SK-N-SH (cell line): ENCODE measurements at regions not wholly inside any gene's neighbourhood (a gene's known extent, or its start where the extent isn't known, plus 50 kb on each side); places are given as distances from the start of the nearest gene placed in this dataset.

Experiments used
- CTCF ChIA-PET: fragments of 300-600, 350-600 bp; formaldehyde crosslinking; extraction: SDS; loops from one replicate; lab custom pipeline; 2021; lab: Yijun Ruan, JAX
- POLR2A ChIA-PET: fragments of 350-600 bp; sonication (Branson Sonifier 250); formaldehyde crosslinking; extraction: SDS; loops from one replicate; lab custom pipeline; 2020; ENCODE audit warnings: antibody characterized with exemption, inconsistent platforms; lab: Yijun Ruan, JAX
- DNase-seq: peaks from one replicate; pipeline ENCODE4 v3.0.0; 2012
- H2AFZ ChIP-seq: fragments of 200-600 bp; sonication (generic); 2 replicates; pipeline ENCODE4 v1.8.1; 2016; ENCODE audit warnings: antibody characterized with exemption, mild to moderate bottlenecking, low read depth
- H3F3A ChIP-seq: fragments of 200-600 bp; sonication (generic); replicated peaks from 2 replicates; pipeline ENCODE3; 2016; ENCODE audit warnings: antibody characterized with exemption, mild to moderate bottlenecking; ENCODE audit not compliant: insufficient read depth
- H3K27ac ChIP-seq, 2 experiments: fragments of 200-500 bp in 1 of 2; fragments of 200-600 bp in 1 of 2; sonication (Bioruptor generic) in 1 of 2; sonication (generic), shearing (Covaris generic) in 1 of 2; 2 replicates each; pipeline versions ENCODE4 v1.5.1 to v1.6.1; 2014 to 2016; ENCODE audit warnings: low read depth in 2 of 2, inconsistent platforms in 1 of 2, low read length in 1 of 2, mild to moderate bottlenecking in 1 of 2, mixed read lengths in 1 of 2
- H3K27me3 ChIP-seq: fragments of 200-600 bp; sonication (generic), shearing (Covaris generic); 2 replicates; pipeline ENCODE4 v1.6.1; 2016; ENCODE audit warnings: mixed run types; ENCODE audit not compliant: insufficient read depth
- H3K36me3 ChIP-seq, 2 experiments: fragments of 200-500 bp in 1 of 2; fragments of 200-600 bp in 1 of 2; sonication (Bioruptor generic) in 1 of 2; sonication (generic) in 1 of 2; replicated peaks in 1 of 2; 2 replicates each; pipeline versions ENCODE3 to v1.5.1; 2014 to 2016; ENCODE audit warnings: low read length in 1 of 2, mild to moderate bottlenecking in 1 of 2; ENCODE audit not compliant: insufficient read depth in 2 of 2, control insufficient read depth in 1 of 2
- H3K4me1 ChIP-seq, 2 experiments: fragments of 200-500 bp in 1 of 2; fragments of 200-600 bp in 1 of 2; sonication (Bioruptor generic) in 1 of 2; sonication (generic), shearing (Covaris generic) in 1 of 2; 2 replicates each; pipeline versions ENCODE4 v1.5.1 to v1.6.1; 2014 to 2016; ENCODE audit warnings: low read depth in 1 of 2, low read length in 1 of 2, mixed run types in 1 of 2; ENCODE audit not compliant: insufficient read depth in 2 of 2, control insufficient read depth in 1 of 2
- H3K4me2 ChIP-seq: fragments of 200-600 bp; sonication (generic), shearing (Covaris generic); 2 replicates; pipeline ENCODE4 v1.6.1; 2017; ENCODE audit warnings: mixed run types
- H3K4me3 ChIP-seq, 2 experiments: fragments of 200-500 bp in 1 of 2; fragments of 200-600 bp in 1 of 2; sonication (Bioruptor generic) in 1 of 2; sonication (generic), shearing (Covaris generic) in 1 of 2; 2 replicates each; pipeline versions ENCODE4 v1.5.1 to v1.8.1; 2014 to 2016; ENCODE audit warnings: low read depth in 2 of 2, inconsistent platforms in 1 of 2, low read length in 1 of 2, mild to moderate bottlenecking in 1 of 2, mixed read lengths in 1 of 2, moderate library complexity in 1 of 2
- H3K79me2 ChIP-seq: fragments of 200-600 bp; sonication (generic); 2 replicates; pipeline ENCODE4 v1.8.1; 2017; ENCODE audit warnings: mild to moderate bottlenecking; ENCODE audit not compliant: insufficient read depth
- H3K9ac ChIP-seq: fragments of 200-600 bp; sonication (generic); 2 replicates; pipeline ENCODE4 v1.6.1; 2017; ENCODE audit warnings: mixed run types
- H3K9me2 ChIP-seq: fragments of 200-600 bp; sonication (generic); 2 replicates; pipeline ENCODE4 v1.6.1; 2017; ENCODE audit warnings: mixed run types
- H3K9me3 ChIP-seq: fragments of 200-600 bp; sonication (generic); 2 replicates; pipeline ENCODE4 v1.6.1; 2017; ENCODE audit warnings: mixed run types, mild to moderate bottlenecking, moderate library complexity
- H4K20me1 ChIP-seq: fragments of 200-600 bp; sonication (generic); 2 replicates; pipeline ENCODE4 v1.6.1; 2017; ENCODE audit warnings: mild to moderate bottlenecking, mixed run types; ENCODE audit not compliant: insufficient read depth
- CHD2 ChIP-seq: fragments of 150-350 bp; IDR thresholded peaks from 2 replicates; pipeline ENCODE4 v1.6.1; 2018; ENCODE audit warnings: low read length; ENCODE audit not compliant: partially characterized antibody
- CTCF ChIP-seq: fragments of 200-600 bp; sonication (generic); IDR thresholded peaks from 2 replicates; pipeline ENCODE4 v1.6.1; 2017; ENCODE audit warnings: antibody characterized with exemption, mild to moderate bottlenecking, moderate library complexity
- EP300 ChIP-seq, 2 experiments: IDR thresholded peaks; 2 replicates each; pipeline versions ENCODE4 v1.4.0 to v1.6.1; 2012; ENCODE audit warnings: borderline replicate concordance in 1 of 2, low read depth in 1 of 2, low read length in 1 of 2
- FOSL2 ChIP-seq: IDR thresholded peaks from 2 replicates; pipeline ENCODE4 v1.4.0; 2012; ENCODE audit warnings: low read depth, mild to moderate bottlenecking, moderate library complexity, borderline replicate concordance
- FOXM1 ChIP-seq: IDR thresholded peaks from 2 replicates; pipeline ENCODE4 v1.4.0; 2012; ENCODE audit warnings: low read depth, mild to moderate bottlenecking
- IRF3 ChIP-seq: fragments of 150-350 bp; IDR thresholded peaks from 2 replicates; pipeline ENCODE4 v1.6.1; 2016; ENCODE audit warnings: mild to moderate bottlenecking, low read depth, low read length
- NFIC ChIP-seq: IDR thresholded peaks from 2 replicates; pipeline ENCODE4 v1.4.0; 2012; ENCODE audit warnings: borderline replicate concordance
- NRF1 ChIP-seq: IDR thresholded peaks from 2 replicates; pipeline ENCODE4 v1.6.1; 2012; ENCODE audit warnings: low read depth, mild to moderate bottlenecking, low read length
- PBX3 ChIP-seq: IDR thresholded peaks from 2 replicates; pipeline ENCODE4; 2012
- POLR2AphosphoS5 ChIP-seq: IDR thresholded peaks from 2 replicates; pipeline ENCODE4 v1.6.1; 2012; ENCODE audit warnings: low read depth, low read length
- RAD21 ChIP-seq: IDR thresholded peaks from 2 replicates; pipeline ENCODE4 v1.6.1; 2012; ENCODE audit warnings: mild to moderate bottlenecking, low read length
- SIN3A ChIP-seq: IDR thresholded peaks from 2 replicates; pipeline ENCODE4 v1.6.1; 2012; ENCODE audit warnings: low read depth, mild to moderate bottlenecking, low read length, moderate library complexity, borderline replicate concordance
- USF1 ChIP-seq: IDR thresholded peaks from 2 replicates; pipeline ENCODE4 v1.4.0; 2012; ENCODE audit warnings: low read depth, borderline replicate concordance
- USF2 ChIP-seq: fragments of 150-350 bp; IDR thresholded peaks from 2 replicates; pipeline ENCODE4 v1.6.1; 2017; ENCODE audit warnings: antibody characterized with exemption, low read length, low read depth, borderline replicate concordance
- WGBS: methylation state at CpG from one replicate; pipeline ENCODE4 v1.1.6; 2017; ENCODE audit warnings: low lambda C conversion rate; 5-methylcytosine and 5-hydroxymethylcytosine counted together

- H3K9me2 ChIP-seq = no peaks in the 10 kb centered on the region
- H3K4me3 ChIP-seq = no peak overlapping the region
- H3K79me2 ChIP-seq = no peaks in the 10 kb centered on the region
- no peaks in the 10 kb centered on the region for H3F3A ChIP-seq
- H3K9ac ChIP-seq = no peak overlapping the region
- H2AFZ ChIP-seq = no peak overlapping the region
- WGBS = 71% methylated on average over 3 of the region's 3 CpGs
- POLR2A ChIA-PET = no interaction called here
- CTCF ChIA-PET = no interaction called here
- no peaks in the 10 kb centered on the region for H3K27me3 ChIP-seq
- TF ChIP-seq EP300 (IDR thresholded peaks at IDR 0.05; ENCODE audit: borderline replicate concordance in 1 of 2, low read depth in 1 of 2, low read length in 1 of 2) (no peak), CHD2 (no peak), IRF3 (no peak), SIN3A (no peak), FOXM1 (no peak), NRF1 (no peak), RAD21 (no peak), POLR2AphosphoS5 (no peak), USF2 (no peak), PBX3 (no peak), NFIC (no peak), FOSL2 (no peak)
- H3K9me3 ChIP-seq = no peaks in the 10 kb centered on the region
- no peaks in the 10 kb centered on the region for H4K20me1 ChIP-seq
- DNase-seq = no peak
- no peaks in the 10 kb centered on the region for H3K36me3 ChIP-seq
- H3K27ac ChIP-seq = no peak overlapping the region
- peaks cover 0 to 4% of the 10 kb centered on the region in 2 experiments; a peak in 2 of 4 replicates for H3K4me1 ChIP-seq
- no peak overlapping the region for H3K4me2 ChIP-seq
Measured at GRCh38 chr3:103787164-103787871, 1352.5 kb downstream of the ZPLD1 start.

- Histone ChIP-seq H3K4me1 (peaks cover 0 to 4% of the 10 kb centered on the region in 2 experiments; a peak in 2 of 4 replicates), H3K4me3 (no peak overlapping the region), H4K20me1 (no peaks in the 10 kb centered on the region), H3K27me3 (no peaks in the 10 kb centered on the region), H2AFZ (no peak overlapping the region), H3K9ac (no peak overlapping the region), H3K79me2 (no peaks in the 10 kb centered on the region), H3K36me3 (no peaks in the 10 kb centered on the region), H3K9me2 (no peaks in the 10 kb centered on the region), H3K4me2 (no peak overlapping the region), H3K27ac (no peak overlapping the region), H3K9me3 (no peaks in the 10 kb centered on the region), H3F3A (no peaks in the 10 kb centered on the region)
- ChIA-PET POLR2A (no interaction called here), CTCF (no interaction called here)
- no peak for TF ChIP-seq FOXM1
- no peak for TF ChIP-seq CHD2
- TF ChIP-seq CTCF = no peak
- no peak for TF ChIP-seq EP300 (IDR thresholded peaks at IDR 0.05; ENCODE audit: borderline replicate concordance in 1 of 2, low read depth in 1 of 2, low read length in 1 of 2)
- TF ChIP-seq USF1 = no peak
- TF ChIP-seq USF2 = no peak
- WGBS = 77% methylated on average over 2 of the region's 2 CpGs
- DNase-seq = no peak
Measured at GRCh38 chr3:103787879-103788278, 1353.1 kb downstream of the ZPLD1 start.
